Astrocyte of the spinal cord (primary cell): ENCODE measurements at regions not wholly inside any gene's neighbourhood (a gene's known extent, or its start where the extent isn't known, plus 50 kb on each side); places are given as distances from the start of the nearest gene placed in this dataset.

Experiments
- DNase-seq: peaks from one replicate; pipeline ENCODE4 v3.0.0; 2011; ENCODE audit warnings: low read depth, low spot score
- H3K4me3 ChIP-seq: 2 replicates; pipeline ENCODE4 v1.5.1; 2011; ENCODE audit warnings: low read depth, mild to moderate bottlenecking, low read length, moderate library complexity
- CTCF ChIP-seq: IDR thresholded peaks from 2 replicates; pipeline ENCODE4 v1.5.1; 2012; ENCODE audit warnings: low read depth, mild to moderate bottlenecking, low read length, inconsistent platforms
- in situ Hi-C: cut with HindIII; loops from 2 replicates; pipeline ENCODE4 v1.10.0; 2017; ENCODE audit warnings: low sequenced_read_pairs

- no peak for TF ChIP-seq CTCF
- in situ Hi-C loops: no loop called here
- no peak for DNase-seq
- H3K4me3 ChIP-seq: no peak overlapping the region
These were observed 251.6 kb upstream of the GPC6 start for GRCh38 chr13:92974905-92975429.

GRCh38 chr13:92976657-92977056, 249.9 kb upstream of the GPC6 start:
- H3K4me3 ChIP-seq: no peak overlapping the region
- in situ Hi-C loops: no loop called here
- TF ChIP-seq CTCF: no peak
- DNase-seq: no peak

GRCh38 chr13:92984151-92984550, 242.5 kb upstream of the GPC6 start:
- no peak for TF ChIP-seq CTCF
- in situ Hi-C loops: no loop called here
- H3K4me3 ChIP-seq: no peak overlapping the region

GRCh38 chr13:92989301-92989700, 237.3 kb upstream of the GPC6 start:
- H3K4me3 ChIP-seq: no peak overlapping the region
- no peak for TF ChIP-seq CTCF
- no peak for DNase-seq
- in situ Hi-C loops: no loop called here

More at GRCh38 chr13:92984151-92984550, 242.5 kb upstream of the GPC6 start:
- DNase-seq: no peak

GRCh38 chr13:92991692-92992091, 234.9 kb upstream of the GPC6 start:
- no peak for DNase-seq
- no peak for TF ChIP-seq CTCF
- in situ Hi-C loops: no loop called here
- H3K4me3 ChIP-seq: no peak overlapping the region

GRCh38 chr13:92994056-92994455, 232.6 kb upstream of the GPC6 start:
- no peak overlapping the region for H3K4me3 ChIP-seq
- peak; percentile 66 for DNase-seq
- in situ Hi-C loops: no loop called here
- no peak for TF ChIP-seq CTCF

GRCh38 chr13:93001866-93002461, 224.6 kb upstream of the GPC6 start:
- in situ Hi-C loops: no loop called here
- no peak for DNase-seq
- no peak overlapping the region for H3K4me3 ChIP-seq
- no peak for TF ChIP-seq CTCF
